ENCODE measurements at regions not wholly inside any gene's neighbourhood (a gene's known extent, or its start where the extent isn't known, plus 50 kb on each side); places are given as distances from the start of the nearest gene placed in this dataset.
"Not testable (repeated sequence)": the region's sequence is repeated elsewhere in the genome, so short reads cannot be mapped to it uniquely, and the experiment has no call there.

GRCh38 chr16:46427340-46428107 is 193.7 kb downstream of the SHCBP1 start:
- H3K9me3 ChIP-seq = peaks cover 33% of the 10 kb centered on the region
- no peak overlapping the region for H3K4me3 ChIP-seq
- TF ChIP-seq, protein P1, sequence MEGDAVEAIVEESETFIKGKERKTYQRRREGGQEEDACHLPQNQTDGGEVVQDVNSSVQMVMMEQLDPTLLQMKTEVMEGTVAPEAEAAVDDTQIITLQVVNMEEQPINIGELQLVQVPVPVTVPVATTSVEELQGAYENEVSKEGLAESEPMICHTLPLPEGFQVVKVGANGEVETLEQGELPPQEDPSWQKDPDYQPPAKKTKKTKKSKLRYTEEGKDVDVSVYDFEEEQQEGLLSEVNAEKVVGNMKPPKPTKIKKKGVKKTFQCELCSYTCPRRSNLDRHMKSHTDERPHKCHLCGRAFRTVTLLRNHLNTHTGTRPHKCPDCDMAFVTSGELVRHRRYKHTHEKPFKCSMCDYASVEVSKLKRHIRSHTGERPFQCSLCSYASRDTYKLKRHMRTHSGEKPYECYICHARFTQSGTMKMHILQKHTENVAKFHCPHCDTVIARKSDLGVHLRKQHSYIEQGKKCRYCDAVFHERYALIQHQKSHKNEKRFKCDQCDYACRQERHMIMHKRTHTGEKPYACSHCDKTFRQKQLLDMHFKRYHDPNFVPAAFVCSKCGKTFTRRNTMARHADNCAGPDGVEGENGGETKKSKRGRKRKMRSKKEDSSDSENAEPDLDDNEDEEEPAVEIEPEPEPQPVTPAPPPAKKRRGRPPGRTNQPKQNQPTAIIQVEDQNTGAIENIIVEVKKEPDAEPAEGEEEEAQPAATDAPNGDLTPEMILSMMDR (IDR thresholded peaks at IDR 0.05) = no peak
- DNase-seq (no peak), ATAC-seq (no peak)
- H3K36me3 ChIP-seq (ENCODE audit: low read depth) = no peaks in the 10 kb centered on the region
- intact Hi-C loops (cut with DNase I, micrococcal nuclease) = no loop called here
- H3K4me1 ChIP-seq (ENCODE audit: low read depth) = no peaks in the 10 kb centered on the region

- Histone ChIP-seq H3K36me3 (ENCODE audit: low read depth) (no peaks in the 10 kb centered on the region), H3K4me1 (ENCODE audit: low read depth) (no peaks in the 10 kb centered on the region), H3K9me3 (peaks cover 45% of the 10 kb centered on the region), H3K4me3 (no peak overlapping the region)
- TF ChIP-seq, protein P1 (IDR thresholded peaks at IDR 0.05) = no peak
- DNase-seq (no peak), ATAC-seq (no peak)
- intact Hi-C loops (cut with DNase I, micrococcal nuclease) = no loop called here
Measured at GRCh38 chr16:46426336-46426735, 194.8 kb downstream of the SHCBP1 start.

DNA sequence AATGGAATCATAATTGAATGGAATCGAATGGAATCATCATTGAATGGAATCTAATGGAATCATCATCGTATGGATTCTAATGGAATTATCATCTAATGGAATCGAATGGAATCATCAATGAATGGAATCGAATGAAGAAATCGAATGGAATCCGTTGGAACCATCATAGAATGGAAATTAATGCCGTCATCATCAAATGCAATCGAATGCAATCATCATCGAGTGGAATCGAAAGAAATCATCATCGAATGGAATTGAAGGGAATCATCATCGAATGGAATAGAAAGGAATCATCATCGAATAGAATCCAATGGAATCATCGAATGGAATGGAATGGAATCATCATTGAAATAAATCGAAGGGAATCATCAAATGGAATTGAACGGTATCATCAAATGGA is 217.2 kb downstream of the SHCBP1 start:
- no peak for ATAC-seq
- no peaks in the 10 kb centered on the region for H3K4me1 ChIP-seq (ENCODE audit: low read depth)

DNA sequence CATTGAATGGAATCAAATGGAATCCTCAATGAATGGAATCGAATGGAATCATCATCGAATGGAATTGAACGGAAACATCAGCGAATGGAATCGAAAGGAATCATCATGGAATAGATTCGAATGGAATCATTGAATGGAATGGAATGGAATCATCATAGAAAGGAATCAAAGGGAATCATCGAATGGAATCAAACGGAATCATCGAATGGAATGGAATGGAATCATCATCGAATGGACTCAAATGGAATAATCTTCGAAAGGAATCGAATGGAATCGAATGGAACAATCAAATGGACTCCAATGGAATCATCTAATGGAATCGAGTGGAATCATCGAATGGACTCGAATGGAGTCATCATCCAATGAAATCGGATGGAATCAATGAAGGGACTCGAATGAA is 222.6 kb downstream of the SHCBP1 start:
- H3K4me1 ChIP-seq (ENCODE audit: low read depth); ATAC-seq; intact Hi-C loops (cut with DNase I, micrococcal nuclease); H3K36me3 ChIP-seq (ENCODE audit: low read depth); H3K4me3 ChIP-seq; DNase-seq: not testable (repeated sequence)
- H3K9me3 ChIP-seq = peaks cover 10% of the 10 kb centered on the region

More for the DNA sequence above, 217.2 kb downstream of the SHCBP1 start:
- TF ChIP-seq, protein P1 (IDR thresholded peaks at IDR 0.05) = no peak
- no peaks in the 10 kb centered on the region for H3K36me3 ChIP-seq (ENCODE audit: low read depth)
- no peak for DNase-seq
- no peak overlapping the region for H3K4me3 ChIP-seq
- intact Hi-C loops (cut with DNase I, micrococcal nuclease) = no loop called here
- peaks cover 39% of the 10 kb centered on the region for H3K9me3 ChIP-seq

- ATAC-seq; DNase-seq; H3K4me1 ChIP-seq (ENCODE audit: low read depth); intact Hi-C loops (cut with DNase I, micrococcal nuclease); H3K36me3 ChIP-seq (ENCODE audit: low read depth); H3K4me3 ChIP-seq: not testable (repeated sequence)
- peaks cover 10% of the 10 kb centered on the region for H3K9me3 ChIP-seq
Measured at GRCh38 chr16:46396883-46397270, 224.3 kb downstream of the SHCBP1 start.

GRCh38 chr16:46396131-46396882 is 224.9 kb downstream of the SHCBP1 start:
- peaks cover 10% of the 10 kb centered on the region for H3K9me3 ChIP-seq
- DNase-seq; H3K4me3 ChIP-seq; intact Hi-C loops (cut with DNase I, micrococcal nuclease); ATAC-seq; H3K36me3 ChIP-seq (ENCODE audit: low read depth); H3K4me1 ChIP-seq (ENCODE audit: low read depth): not testable (repeated sequence)

DNA sequence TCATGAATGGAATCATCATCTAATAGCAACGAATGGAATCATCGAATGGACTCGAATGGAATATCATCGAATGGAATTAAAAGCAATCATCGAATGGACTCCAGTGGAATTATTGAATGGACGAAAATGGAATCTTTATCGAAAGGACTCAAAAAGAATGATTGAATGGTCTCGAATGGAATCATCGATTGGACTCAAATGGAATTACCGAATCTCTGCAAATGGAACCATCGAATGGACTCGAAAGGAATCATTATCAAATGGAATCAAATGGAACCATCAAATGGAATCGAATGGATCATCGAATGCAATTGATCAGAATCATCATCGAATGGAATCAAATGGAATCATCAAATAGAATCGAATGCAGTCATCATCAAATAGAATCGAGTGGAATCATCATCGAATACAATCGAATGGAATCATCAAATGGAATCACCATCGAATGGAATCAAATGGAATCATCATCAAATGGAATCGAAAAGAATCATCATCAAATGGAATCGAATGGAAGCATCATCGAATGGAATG is 225.7 kb downstream of the SHCBP1 start:
- Histone ChIP-seq H3K4me3 (peak overlapping the region; percentile 0), H3K9me3 (peaks cover 10% of the 10 kb centered on the region)
- DNase-seq; H3K4me1 ChIP-seq (ENCODE audit: low read depth); H3K36me3 ChIP-seq (ENCODE audit: low read depth); ATAC-seq; intact Hi-C loops (cut with DNase I, micrococcal nuclease): not testable (repeated sequence)

DNA sequence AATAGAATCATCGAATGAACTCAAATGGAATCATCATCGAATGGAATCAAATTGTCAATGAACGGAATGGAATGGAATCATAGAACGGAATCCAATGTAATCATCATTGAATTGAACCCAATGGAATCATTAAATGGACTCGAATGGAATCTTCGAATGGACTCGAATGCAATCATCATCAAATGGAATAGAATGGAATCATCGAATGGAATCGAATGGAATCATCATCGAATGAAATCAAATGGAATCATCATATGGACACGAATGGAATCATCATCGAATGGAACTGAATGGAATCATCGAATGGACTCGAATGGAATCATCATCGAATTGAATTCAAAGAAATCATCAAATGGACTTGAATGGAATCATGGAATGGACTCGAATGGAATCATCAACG is 226.2 kb downstream of the SHCBP1 start:
- not testable (repeated sequence) for H3K4me1 ChIP-seq (ENCODE audit: low read depth); DNase-seq; ATAC-seq

DNA sequence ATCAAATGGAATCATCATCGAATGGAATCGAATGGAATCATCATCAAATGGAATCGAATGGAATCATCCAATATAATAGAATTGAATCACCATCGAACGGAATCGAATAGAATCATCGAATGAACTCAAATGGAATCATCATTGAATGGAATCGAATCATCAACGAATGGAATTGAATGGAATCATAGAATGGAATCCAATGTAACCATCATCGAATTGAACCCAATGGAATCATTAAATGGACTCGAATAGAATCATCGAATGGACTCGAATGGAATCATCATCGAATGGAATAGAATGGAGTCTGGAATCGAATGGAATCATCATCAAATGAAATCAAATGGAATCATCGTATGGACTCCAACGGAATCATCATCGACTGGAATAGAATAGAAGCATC is 227.0 kb downstream of the SHCBP1 start:
- ATAC-seq; H3K4me3 ChIP-seq; DNase-seq; H3K36me3 ChIP-seq (ENCODE audit: low read depth); intact Hi-C loops (cut with DNase I, micrococcal nuclease); H3K4me1 ChIP-seq (ENCODE audit: low read depth): not testable (repeated sequence)
- H3K9me3 ChIP-seq = peaks cover 15% of the 10 kb centered on the region

More for the DNA sequence above, 226.2 kb downstream of the SHCBP1 start:
- peaks cover 10% of the 10 kb centered on the region for H3K9me3 ChIP-seq
- intact Hi-C loops (cut with DNase I, micrococcal nuclease); H3K4me3 ChIP-seq; H3K36me3 ChIP-seq (ENCODE audit: low read depth): not testable (repeated sequence)

DNA sequence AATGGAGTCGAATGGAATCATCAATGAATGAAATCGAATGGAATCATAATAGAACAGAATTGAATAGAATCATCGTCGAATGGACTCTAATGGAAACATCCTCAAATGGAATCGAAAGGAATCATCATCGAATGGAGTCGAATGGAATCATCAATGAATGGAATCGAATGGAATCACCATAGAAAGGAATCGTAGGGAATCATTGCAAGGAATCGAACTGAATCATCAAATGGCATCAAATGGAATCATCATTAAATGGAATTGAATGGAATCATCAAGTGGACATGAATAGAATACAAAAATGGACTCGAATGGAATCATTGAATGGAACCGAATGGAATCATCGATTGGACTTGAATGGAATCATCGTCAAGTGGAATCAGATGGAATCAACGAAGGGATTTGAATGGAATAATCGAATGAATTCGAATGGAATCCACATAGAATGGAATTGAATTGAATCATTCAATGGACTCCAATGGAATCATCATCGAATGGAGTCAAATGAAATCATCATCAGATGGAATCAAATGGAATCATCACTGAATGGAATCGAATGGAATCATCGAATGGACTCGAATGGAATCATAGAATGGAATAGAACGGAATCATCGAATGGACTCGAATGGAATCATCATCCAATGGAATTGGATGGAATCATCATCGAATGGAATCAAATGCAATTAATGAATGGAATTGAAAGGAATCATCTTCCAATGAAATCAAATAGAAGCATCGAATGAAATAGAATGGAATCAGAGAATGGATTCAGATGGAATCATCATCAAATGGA is 228.1 kb downstream of the SHCBP1 start:
- H3K36me3 ChIP-seq (ENCODE audit: low read depth); ATAC-seq; intact Hi-C loops (cut with DNase I, micrococcal nuclease); H3K4me3 ChIP-seq; DNase-seq; H3K4me1 ChIP-seq (ENCODE audit: low read depth): not testable (repeated sequence)
- peaks cover 15% of the 10 kb centered on the region for H3K9me3 ChIP-seq
